Activated T-cell treated with anti-CD3 and anti-CD28 coated beads for 24 hours (primary cell): ENCODE measurements at regions not wholly inside any gene's neighbourhood (a gene's known extent, or its start where the extent isn't known, plus 50 kb on each side); places are given as distances from the start of the nearest gene placed in this dataset.
A peak's percentile ranks its signal among the peaks of the same experiment; 100 is the strongest.

Experiments used
- DNase-seq: peaks from one replicate; pipeline ENCODE4 v3.0.0-alpha.2; 2020; ENCODE audit warnings: low read depth

DNA sequence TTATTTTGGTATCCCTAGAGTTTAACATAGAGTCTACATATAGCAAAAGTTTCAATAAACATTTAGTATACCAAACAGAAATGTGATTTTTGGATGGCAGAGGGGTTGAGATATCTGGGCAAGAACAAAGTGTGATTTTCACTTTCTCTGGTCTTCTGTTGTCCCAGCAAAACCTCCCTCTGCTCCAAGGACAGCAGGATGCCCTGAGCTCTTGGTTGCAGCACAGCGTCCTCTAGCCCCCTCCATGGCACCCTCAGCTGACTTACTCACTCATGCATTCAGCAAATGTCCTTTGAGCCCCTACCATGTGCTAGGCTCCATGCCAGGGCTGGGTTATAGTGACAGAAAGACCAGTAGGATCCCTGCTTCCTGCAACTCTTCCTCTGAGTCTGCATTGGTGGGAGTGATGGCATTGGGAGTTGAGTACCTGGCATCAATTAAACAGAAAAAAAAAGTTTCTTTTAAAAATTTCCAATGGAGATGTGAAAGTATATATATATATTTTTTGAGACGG lies 104.8 kb upstream of the UBL3 start:
- DNase-seq: no peak

DNA sequence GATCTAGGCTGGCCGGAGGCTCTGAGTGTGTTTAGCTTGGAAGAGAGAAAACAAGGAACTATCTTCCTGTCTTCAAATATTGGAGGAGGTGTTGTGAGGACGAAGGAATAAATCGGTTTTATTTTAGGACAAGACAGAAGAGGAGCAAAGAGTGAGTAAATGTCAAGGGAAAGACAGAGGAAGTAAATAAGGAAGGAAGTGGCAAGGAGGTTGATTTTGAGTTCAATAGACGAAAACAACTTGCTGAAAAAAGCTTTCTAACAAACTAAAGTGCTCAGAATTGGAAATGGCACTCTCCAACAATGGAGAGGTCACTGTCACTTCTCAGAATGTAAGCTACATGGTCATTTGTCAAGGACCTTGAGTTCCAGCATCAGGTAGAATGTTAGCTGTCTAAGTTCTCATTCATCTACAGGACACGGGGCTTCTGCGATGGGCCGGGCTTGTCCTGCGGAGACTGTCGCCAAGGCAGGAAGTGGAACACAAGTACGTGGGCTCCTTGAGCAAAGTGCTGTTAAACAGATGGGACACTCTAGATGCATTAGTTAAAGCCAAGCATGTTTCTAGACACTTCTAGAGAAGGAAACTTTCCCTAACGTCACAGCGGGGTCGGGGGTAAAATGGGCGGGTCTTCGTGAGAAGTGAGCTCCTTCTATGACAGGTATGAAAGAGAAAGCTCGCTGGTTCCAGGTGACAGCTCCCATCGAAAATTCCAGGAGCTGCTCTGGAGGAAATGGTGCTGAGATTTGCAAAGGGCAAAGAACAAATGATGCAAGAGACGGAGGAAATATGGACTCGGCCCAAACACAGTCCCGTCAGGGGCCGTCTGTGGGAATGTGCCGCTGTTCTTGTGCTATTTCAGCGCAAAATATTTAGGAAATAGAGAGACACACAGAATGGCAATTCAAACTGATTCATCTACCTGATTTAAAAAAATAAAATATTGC lies 103.9 kb upstream of the UBL3 start:
- DNase-seq: peak; percentile 17

DNA sequence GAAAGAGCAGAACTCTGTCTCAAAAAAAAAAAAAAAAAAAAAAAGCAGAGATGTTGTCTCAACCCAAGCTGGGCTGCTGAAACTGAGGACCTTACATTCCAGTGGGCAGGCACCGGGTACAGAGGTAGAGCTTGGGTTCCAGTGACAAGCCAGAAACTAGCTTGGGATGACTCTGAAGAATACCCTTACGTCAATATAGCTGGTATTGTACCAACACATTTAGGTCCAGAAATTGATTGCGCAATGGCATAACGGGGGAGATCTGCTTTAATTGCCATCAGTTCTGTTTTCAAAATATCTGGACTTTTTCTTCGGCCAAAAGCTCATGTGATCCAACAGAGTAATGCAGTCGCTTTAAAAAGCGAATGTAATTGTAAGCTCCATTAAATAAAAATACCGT lies 103.1 kb upstream of the UBL3 start:
- no peak for DNase-seq

GRCh38 chr13:29952245-29952644 lies 101.8 kb upstream of the UBL3 start:
- DNase-seq: no peak

DNA sequence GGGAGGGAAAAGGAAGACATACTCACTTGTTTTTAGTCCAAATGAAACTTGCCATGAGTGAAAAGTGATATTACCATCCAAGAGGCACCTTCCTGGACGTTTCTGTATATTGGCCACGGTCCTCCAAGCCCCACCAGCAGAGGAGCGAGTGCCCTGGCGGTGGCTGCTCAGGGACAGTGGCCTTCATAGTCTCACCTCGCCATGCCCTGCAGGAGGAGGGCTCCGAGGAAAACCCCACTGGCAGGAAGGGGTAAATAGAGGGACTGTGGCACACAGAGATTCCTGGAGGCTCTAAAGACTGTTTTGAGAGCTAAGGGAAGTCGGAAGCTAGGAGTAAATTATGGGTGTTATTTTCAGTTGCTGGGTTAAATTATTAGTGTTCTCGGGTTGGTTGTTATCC lies 98.4 kb upstream of the UBL3 start:
- DNase-seq: no peak

GRCh38 chr13:29948244-29948643 lies 97.8 kb upstream of the UBL3 start:
- no peak for DNase-seq

- DNase-seq: no peak
These were observed 97.4 kb upstream of the UBL3 start for GRCh38 chr13:29947839-29948238.

DNA sequence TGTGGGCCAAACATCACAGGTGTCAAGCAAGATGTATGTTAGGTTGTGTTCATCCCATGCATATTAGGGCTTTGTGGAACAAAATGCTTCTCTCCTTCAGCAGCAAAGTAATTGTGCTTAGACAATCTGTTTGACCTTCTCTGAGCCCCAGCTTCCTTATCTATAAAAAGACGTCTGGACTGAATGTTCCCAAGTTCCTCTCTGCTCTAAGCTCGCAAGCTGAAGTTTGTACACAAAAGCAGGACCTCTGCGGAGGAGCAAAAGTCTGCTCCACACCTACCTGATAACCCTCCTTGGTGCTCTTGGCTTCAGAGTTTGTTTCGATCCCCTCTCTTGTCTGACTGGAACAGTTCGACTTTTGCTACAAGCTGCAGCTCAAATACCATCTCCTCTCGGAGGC lies 95.7 kb upstream of the UBL3 start:
- DNase-seq: no peak

- DNase-seq: no peak
These were observed 93.3 kb upstream of the UBL3 start for GRCh38 chr13:29943686-29944085.

DNA sequence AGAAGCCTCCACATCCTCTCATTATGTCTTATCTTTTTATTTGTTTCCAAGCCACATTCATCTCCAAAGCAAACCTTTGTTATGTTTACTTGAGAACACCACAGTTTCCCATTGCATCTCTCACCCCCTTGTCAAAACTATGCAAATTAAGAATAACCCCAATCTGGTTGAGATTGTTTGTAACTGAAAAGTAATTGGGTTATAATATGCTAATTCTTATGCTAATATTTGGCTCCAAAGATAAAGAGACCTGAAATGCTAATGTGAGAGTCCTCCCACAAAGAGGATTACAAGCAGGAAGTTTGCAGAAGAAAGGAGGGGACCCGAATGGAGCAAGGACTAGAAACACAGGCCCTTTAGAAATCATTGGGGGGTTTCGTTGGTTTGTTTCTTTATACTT lies 92.9 kb upstream of the UBL3 start:
- no peak for DNase-seq

DNA sequence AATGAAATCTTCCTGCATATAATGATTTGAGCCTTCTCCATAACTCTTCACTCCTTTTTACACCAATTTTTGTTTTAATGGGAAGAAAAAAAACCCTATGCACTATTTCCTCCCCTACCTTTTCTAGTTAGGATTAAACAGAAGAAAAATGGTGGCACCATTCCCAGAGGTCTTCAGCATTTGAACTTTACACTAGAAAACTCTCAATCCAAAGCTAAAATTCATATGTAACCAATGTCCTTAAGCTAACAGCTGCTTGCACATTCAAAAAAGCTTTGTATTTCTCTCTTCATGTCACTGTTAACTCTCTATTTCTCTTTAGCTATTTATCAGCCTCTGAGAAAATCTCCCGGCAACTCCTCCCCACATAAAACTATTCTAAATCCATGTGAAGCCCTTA lies 90.3 kb upstream of the UBL3 start:
- DNase-seq: no peak

DNA sequence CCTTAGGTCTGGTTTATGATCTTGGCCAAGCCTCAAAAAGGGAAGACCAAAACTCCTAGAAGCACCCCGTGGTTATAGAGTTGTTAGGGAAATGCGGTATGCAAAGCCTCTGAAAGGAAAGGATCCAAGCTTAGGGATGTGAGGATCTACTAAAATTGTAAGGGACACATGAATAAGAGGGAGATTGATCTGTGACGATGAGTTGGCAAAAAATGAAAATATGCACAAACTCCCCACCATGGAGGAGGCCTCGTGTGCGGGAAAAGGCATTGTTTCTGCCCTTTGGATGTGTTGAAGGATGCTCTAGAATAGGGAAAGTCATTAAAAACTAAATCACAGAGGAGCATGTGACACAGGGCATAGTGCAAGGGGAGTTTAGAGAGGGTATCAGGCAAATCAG lies 88.7 kb upstream of the UBL3 start:
- DNase-seq: no peak

- peak; percentile 15 for DNase-seq
These were observed 87.4 kb upstream of the UBL3 start for GRCh38 chr13:29937841-29938240.

DNA sequence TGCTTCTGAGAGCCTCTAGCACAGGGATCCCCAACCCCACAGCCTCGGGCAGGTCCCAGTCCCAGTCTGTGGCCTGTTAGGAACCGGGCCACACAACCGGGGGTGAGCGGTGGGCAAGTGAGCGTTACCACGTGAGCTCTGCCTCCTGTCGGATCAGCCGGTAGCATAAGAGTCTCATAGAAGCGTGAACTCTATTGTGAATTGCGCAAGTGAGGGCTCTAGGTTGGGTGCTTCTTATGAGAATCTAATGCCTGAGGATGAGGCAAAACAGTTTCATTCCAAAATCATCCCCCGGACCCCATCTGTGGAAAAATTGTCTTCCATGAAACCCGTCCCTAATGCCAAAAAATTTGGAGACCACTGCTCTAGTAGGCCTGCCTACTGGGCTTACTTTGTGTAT lies 87.0 kb upstream of the UBL3 start:
- no peak for DNase-seq

GRCh38 chr13:29936956-29937355 lies 86.5 kb upstream of the UBL3 start:
- no peak for DNase-seq

- DNase-seq: no peak
These were observed 85.8 kb upstream of the UBL3 start for GRCh38 chr13:29936051-29936813.

DNA sequence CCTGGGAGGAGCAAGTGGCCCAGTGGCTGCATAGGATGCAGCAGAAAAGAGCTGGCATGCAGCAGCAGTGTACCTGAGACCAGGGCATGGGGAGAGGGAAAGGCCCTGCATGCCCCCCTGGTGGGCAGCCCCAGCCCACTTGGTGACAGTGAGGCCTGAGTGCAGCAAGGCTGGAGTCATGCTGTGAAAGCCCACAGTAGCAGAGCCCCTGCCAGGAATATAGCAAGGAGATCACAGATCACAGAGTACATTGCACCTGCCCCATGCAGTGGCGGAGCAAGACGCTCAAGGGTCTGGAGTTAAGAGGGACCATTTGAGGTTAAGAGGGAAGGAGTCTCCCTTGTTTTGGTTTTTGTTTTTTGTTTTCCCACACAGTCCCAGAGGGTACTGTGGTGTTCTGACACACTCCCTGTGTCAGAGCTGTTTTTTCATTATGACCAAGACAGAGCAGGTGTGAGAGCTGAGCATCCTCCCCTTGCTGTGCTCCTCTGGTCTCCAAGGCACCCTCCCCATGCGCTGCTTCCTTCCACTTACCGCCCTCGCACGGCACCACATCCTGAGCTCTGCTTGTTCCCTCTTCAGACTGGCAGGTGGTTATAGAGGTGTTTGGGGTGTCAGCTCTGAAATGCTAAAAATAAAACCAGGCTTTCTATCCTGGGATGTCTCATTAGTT lies 85.0 kb upstream of the UBL3 start:
- peak; percentile 62 for DNase-seq

DNA sequence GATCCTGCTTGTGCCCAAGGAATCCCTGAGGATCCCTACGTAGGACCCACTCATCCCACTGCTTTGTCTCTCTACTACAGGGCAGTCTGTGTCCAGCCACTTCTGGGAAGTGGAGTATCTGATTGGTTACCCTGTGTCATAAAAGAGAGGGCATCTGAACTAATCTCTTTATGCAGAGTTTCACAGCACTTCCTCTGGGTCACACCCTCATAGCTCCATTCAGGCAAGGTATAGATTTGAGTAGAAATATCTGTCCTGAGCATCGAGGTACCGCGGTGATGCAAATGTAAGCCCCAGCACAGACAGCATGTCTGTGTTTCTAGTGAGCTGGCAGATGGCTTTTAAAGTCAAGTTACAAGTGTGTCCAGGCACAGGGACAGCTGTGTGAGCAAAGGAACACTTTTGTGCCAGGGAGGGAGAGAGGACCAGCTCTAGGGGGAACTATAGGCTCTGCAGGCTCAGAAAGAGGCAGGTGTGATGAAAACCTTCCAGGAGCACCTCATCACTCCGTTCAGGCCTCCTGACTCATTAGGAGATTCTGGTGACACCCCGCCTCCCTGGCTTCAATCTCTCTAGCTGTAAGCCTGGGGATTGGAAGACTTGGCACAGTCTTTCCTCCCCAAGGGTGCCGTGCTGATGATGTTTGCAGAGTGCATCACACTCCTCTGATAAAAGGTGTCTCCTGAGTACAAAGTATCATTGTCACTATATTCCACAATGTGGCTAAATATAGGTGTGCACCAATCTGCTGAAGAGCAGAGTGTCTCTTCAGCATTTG lies 84.3 kb upstream of the UBL3 start:
- DNase-seq: no peak

DNA sequence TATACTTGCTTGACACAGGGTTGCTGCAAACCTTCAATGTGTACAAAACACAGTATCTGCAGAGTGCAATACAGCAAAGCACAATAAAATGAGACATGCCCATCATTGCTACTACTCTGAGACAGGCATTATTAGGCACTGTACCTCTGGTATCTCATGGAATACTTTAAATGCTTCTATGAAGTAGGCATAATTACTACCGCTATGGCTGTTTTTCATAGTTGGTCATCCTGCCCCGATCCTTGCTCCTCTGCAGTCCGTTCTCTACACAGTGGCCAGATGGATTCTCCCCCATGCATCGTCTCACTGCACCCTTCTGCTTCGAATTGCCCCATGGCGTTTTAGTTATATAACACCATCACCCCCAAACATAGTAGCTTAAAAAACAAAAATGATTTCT lies 83.0 kb upstream of the UBL3 start:
- no peak for DNase-seq

GRCh38 chr13:29931696-29932095 lies 81.3 kb upstream of the UBL3 start:
- no peak for DNase-seq

GRCh38 chr13:29929062-29929847 lies 78.8 kb upstream of the UBL3 start:
- no peak for DNase-seq
